Loucy (cell line): ENCODE measurements at regions not wholly inside any gene's neighbourhood (a gene's known extent, or its start where the extent isn't known, plus 50 kb on each side); places are given as distances from the start of the nearest gene placed in this dataset.

Source experiments
- CTCF ChIP-seq: fragments of 200-600 bp; sonication (generic); conservative IDR thresholded peaks from 2 replicates; pipeline ENCODE4 v1.5.1; 2014; ENCODE audit warnings: mild to moderate bottlenecking, antibody characterized with exemption, low read length
- EZH2phosphoT487 ChIP-seq: fragments of 200-600 bp; IDR thresholded peaks from 2 replicates; pipeline ENCODE4 v1.6.1; 2018; ENCODE audit warnings: antibody characterized with exemption, mild to moderate bottlenecking, moderate library complexity, borderline replicate concordance

GRCh38 chr10:20958225-20958624, 61.1 kb upstream of the NEBL start:
- TF ChIP-seq CTCF (no peak), EZH2phosphoT487 (no peak)
